GM21619 (cell line): ENCODE measurements at regions not wholly inside any gene's neighbourhood (a gene's known extent, or its start where the extent isn't known, plus 50 kb on each side); places are given as distances from the start of the nearest gene placed in this dataset.

Experiments used
- ATAC-seq: cut with Tn5 transposase; IDR thresholded peaks from one replicate; pipeline ENCODE4 v1.9.1; 2021; ENCODE audit not compliant: unreplicated experiment

DNA sequence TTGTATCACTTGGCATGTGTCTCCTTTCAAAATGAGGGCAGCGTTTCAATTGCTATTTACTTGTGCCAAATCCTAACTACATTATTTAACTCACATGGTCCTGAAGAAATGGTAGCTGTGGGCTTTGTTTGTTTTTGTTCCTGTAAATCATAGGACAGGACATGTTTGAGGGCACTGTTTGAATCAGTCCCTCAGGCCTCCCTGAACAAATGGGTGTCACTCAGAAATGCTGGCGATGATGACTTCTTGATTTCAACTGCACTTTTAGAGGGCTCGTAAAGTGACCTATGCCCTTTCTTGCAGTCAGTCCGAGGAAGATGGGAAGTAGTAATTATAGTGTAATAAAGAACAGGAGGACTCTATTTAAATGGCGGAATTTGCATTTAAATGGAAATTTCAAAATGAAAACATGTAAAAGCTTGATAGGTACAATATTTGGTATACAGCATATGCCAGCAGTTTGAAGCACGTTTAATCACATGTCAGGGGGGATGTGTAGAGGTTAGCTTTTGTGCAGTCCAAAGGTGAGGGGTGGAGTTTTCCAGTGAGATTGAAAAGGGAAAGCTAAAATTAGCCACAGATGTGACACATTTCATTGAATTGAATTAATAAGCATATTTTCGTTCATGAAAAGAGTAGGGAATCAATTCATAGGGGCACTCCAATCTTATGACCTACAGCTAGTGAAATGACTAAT, 1958.7 kb upstream of the IGFBP7 start:
- no peak for ATAC-seq

DNA sequence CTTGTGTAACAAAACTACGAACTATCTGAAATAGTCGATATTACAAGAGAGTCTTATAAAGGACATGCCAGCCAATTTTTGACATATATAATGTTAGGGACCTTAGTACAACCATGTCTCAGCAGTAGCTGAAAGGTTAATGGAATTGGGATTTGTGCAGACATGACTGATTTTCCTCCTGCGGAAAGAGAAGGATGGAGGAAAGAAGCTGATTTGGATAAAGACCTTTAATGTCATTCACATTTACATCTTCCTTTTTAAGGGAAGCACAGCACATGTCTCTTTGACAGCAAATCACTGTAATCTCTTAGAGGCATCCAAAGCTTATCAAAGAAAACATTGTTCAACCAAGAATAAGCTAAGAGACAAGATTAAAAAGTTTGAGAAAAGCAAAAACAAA, 1976.2 kb upstream of the IGFBP7 start:
- ATAC-seq, result no peak

DNA sequence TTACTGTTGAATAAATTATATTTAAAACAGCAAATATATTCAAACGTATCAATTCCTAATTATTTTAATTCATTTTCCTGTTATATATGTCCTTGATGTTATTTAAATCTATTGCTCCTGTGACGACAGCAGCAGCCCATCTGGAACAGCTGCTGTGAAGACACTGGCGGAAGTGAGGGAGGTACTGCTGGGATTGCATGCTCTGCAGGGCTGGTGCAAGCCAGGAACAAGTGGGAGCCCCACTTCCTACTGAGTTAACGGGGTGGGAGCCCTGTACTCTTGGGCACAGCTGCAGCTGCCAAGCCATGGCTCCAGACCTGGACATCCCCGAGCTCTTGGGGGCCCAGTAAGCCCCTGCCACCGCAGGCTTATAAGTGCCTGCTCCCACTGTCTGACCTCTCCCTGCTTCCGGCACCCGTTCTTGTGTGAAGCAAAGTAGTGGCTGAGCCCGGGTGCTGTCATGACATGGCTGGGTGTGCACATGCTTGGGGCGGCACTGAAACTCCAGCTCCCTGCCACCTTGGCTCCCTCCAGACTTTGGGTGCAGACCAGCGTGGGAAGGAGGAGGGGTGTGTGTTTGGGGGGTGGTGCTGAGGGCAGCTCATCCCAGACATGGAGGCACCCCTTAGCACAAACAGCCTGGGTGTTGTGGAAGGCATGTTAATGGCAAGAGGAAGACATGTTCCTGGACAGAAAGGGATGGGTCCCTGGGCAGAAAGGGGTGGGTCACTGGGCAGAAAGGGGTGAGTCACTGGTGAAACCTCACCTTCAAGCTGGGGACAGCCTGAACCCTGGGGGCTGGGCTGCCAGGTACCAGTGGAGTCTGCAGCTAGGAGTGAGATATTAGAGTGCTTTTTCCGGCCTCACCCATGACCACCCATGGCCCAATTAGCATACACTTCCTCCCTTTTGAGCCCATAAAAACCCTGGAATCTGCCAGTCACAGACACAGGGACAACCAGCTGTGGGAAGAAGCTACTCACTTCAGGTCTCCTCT, 1981.3 kb upstream of the IGFBP7 start:
- no peak for ATAC-seq

DNA sequence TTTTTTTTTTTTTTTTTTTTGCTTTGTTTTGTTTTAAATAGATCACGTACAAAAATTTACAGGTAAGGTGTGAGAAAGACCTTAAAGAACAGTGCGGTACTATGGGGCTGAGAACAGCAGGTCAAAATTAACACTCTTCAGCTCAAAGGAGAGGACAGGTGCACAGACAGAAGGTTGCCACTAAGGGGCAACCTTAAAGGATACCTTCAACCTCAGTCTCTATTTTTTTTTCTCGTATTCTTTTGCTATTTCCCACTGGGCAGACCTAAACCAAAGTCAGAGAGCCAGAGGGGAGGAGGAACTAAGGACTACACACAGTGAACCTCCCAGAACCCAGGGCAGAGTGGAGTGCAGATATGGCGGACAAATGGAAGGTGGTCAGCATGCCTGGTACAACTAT, 1984.3 kb upstream of the IGFBP7 start:
- no peak for ATAC-seq

DNA sequence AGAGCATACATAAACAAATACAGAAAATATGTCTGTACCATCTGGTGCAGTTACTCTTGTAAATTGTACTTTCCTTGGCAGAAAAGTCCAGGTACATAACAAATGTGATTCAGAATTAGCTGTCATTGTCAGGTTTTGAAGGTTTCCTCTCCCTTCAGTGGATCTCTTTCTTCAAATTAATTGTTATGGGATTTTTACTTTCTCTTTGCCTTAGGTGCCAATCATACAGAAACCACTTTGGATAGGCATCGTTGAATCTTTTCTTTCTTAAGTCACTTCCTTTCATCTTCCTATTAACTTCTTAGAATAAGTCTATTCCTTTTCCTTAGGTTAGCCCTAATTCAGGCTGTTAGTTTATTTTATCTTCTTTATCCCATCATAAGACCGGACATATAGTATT, 1992.1 kb upstream of the IGFBP7 start:
- no peak for ATAC-seq

GRCh38 chr4:59120287-59120814, 2010.2 kb upstream of the IGFBP7 start:
- no peak for ATAC-seq

DNA sequence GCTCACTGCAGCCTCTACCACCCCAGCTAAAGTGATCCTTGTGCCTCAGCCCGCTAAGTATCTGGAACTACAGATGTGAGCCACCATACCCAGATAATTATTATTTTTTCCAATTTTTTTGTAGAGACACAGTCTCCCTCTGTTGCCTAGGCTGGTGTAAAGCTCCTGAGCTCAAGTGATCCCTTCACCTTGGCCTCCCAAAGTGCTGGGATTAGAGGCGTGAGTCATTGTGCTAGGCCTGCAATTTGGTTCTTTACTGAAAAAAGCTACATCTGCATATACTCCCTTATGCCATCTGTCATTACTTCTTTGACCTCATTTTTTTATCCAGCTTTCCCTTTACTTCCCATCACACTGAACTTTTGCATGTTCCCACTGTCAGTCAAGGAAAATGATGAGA, 2012.4 kb upstream of the IGFBP7 start:
- no peak for ATAC-seq

- no peak for ATAC-seq
These were observed 2016.0 kb upstream of the IGFBP7 start for GRCh38 chr4:59126159-59126558.

- no peak for ATAC-seq
These were observed 2016.8 kb upstream of the IGFBP7 start for GRCh38 chr4:59127006-59127405.

GRCh38 chr4:59127743-59128142, 2017.6 kb upstream of the IGFBP7 start:
- ATAC-seq, result no peak

GRCh38 chr4:59135248-59135985, 2025.2 kb upstream of the IGFBP7 start:
- ATAC-seq, result no peak

- no peak for ATAC-seq
These were observed 2038.9 kb upstream of the ADGRL3 start for GRCh38 chr4:59161249-59161648.

DNA sequence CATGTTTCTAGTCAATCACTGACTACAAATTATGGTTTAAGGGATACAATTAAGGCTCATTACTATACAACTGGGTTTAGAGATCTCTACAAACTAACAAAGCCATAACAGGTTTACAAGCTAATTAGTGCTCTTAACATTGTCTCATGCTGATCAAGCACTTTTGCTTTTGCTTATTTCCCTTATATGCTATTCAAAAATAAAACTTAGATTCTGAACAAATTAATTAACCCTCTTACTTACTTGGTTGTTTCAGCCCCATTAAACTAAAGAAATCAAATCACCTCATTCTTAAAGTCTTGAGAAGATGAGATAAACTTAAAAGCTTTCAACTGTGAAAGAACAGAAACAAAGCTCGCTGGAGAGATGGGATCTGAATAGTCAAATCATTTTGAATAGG, 2024.5 kb upstream of the ADGRL3 start:
- ATAC-seq, result no peak

DNA sequence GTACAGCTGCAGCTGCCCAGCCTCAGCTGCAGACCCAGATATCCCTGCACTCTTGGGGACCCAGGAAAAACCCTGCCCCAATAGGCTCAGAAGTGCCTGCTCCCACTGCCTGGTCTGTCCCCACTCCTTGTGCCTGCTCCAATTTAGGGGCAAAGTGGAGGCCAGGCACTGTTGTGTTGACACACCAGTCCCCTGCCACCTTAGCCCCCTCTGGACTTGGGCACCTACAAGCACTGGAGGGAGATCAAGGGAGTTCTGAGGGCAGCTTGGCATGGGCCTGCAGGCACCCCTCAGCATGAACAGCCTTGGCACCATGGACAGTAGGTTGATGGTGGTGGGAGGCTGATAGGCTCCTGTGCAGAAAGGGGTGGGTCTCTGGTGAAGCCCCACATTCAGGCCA, 2020.8 kb upstream of the ADGRL3 start:
- no peak for ATAC-seq

GRCh38 chr4:59180161-59180560, 2020.0 kb upstream of the ADGRL3 start:
- ATAC-seq, result no peak

DNA sequence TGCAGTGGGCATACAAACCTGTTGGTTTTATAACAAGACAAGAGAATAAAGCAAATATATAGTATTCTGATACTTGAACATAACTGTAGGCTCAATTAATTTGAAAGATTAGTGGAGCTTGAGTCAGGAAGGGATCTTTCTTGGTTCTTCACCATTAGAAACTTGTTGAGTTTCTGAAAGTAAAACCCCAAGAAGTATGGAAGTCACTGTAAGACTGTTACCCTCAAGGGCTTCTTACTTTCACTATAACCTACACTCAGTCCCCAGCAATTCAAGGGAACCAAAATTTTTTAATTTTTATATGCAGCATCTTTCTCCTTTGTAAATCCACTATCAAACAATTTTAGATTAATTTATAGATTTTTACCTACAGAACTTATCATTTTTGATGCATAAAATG, 2019.2 kb upstream of the ADGRL3 start:
- no peak for ATAC-seq

- no peak for ATAC-seq
These were observed 2004.3 kb upstream of the ADGRL3 start for GRCh38 chr4:59195839-59196238.

DNA sequence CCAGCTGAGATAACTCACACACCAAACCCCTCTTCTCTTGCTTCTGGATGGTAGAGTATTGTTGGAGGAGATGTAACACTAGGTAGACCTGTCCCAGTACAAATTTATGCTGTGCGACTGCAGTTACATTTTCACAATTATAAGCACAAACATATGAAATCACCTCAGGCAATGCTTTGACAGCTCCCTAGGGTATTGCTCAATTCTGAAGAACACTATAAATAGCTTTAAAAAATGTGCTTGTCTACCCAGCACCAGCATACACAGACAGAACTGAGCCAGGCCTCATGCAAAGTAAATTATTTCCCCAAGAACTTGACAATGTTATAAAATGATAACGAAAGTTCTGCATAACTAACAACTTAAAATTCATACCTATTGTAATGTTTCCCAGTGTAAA, 1999.1 kb upstream of the ADGRL3 start:
- ATAC-seq, result no peak

GRCh38 chr4:59217910-59218631, 1982.1 kb upstream of the ADGRL3 start:
- no peak for ATAC-seq

- no peak for ATAC-seq
These were observed 1977.9 kb upstream of the ADGRL3 start for GRCh38 chr4:59222221-59222620.
